Stimulated activated CD4-positive, alpha-beta T cell treated with anti-CD3 and anti-CD28 coated beads, Interleukin-4, amount 100 ng/mL, for 1 hour (primary cell): ENCODE measurements at regions not wholly inside any gene's neighbourhood (a gene's known extent, or its start where the extent isn't known, plus 50 kb on each side); places are given as distances from the start of the nearest gene placed in this dataset.

Experiments used
- DNase-seq: peaks from one replicate; pipeline ENCODE4 v3.0.0-alpha.2; 2020

- DNase-seq, result no peak
These were observed 317.6 kb upstream of the TRPC7 start for GRCh38 chr5:136682986-136683385.

GRCh38 chr5:136679233-136679632, 313.9 kb upstream of the TRPC7 start:
- DNase-seq, result no peak

GRCh38 chr5:136677217-136677616, 311.9 kb upstream of the TRPC7 start:
- DNase-seq, result no peak

GRCh38 chr5:136676685-136677084, 311.3 kb upstream of the TRPC7 start:
- DNase-seq, result no peak

GRCh38 chr5:136675769-136676168, 310.4 kb upstream of the TRPC7 start:
- no peak for DNase-seq

GRCh38 chr5:136674178-136674577, 308.8 kb upstream of the TRPC7 start:
- DNase-seq, result no peak

- DNase-seq, result no peak
These were observed 302.4 kb upstream of the TRPC7 start for GRCh38 chr5:136667789-136668188.

- no peak for DNase-seq
These were observed 301.8 kb upstream of the TRPC7 start for GRCh38 chr5:136666970-136667620.

GRCh38 chr5:136665331-136665730, 300.0 kb upstream of the TRPC7 start:
- no peak for DNase-seq

GRCh38 chr5:136661026-136661425, 295.7 kb upstream of the TRPC7 start:
- no peak for DNase-seq

- no peak for DNase-seq
These were observed 291.5 kb upstream of the TRPC7 start for GRCh38 chr5:136656811-136657210.

- DNase-seq, result no peak
These were observed 290.1 kb upstream of the TRPC7 start for GRCh38 chr5:136655468-136655867.

- no peak for DNase-seq
These were observed 281.6 kb upstream of the TRPC7 start for GRCh38 chr5:136646915-136647314.

GRCh38 chr5:136642976-136643375, 277.6 kb upstream of the TRPC7 start:
- DNase-seq, result no peak

- DNase-seq, result no peak
These were observed 274.3 kb upstream of the TRPC7 start for GRCh38 chr5:136639616-136640015.

- DNase-seq, result no peak
These were observed 272.7 kb upstream of the TRPC7 start for GRCh38 chr5:136638084-136638483.

GRCh38 chr5:136636001-136636400, 270.7 kb upstream of the TRPC7 start:
- DNase-seq, result no peak

- no peak for DNase-seq
These were observed 265.8 kb upstream of the TRPC7 start for GRCh38 chr5:136631186-136631585.

- no peak for DNase-seq
These were observed 263.9 kb upstream of the TRPC7 start for GRCh38 chr5:136629125-136629792.

GRCh38 chr5:136626531-136626930, 261.2 kb upstream of the TRPC7 start:
- DNase-seq, result no peak

- DNase-seq, result no peak
These were observed 257.4 kb upstream of the TRPC7 start for GRCh38 chr5:136622747-136623146.

GRCh38 chr5:136621743-136622142, 256.4 kb upstream of the TRPC7 start:
- DNase-seq, result no peak

- no peak for DNase-seq
These were observed 255.3 kb upstream of the TRPC7 start for GRCh38 chr5:136620621-136621020.

GRCh38 chr5:136620016-136620419, 254.7 kb upstream of the TRPC7 start:
- no peak for DNase-seq

GRCh38 chr5:136619556-136619955, 254.2 kb upstream of the TRPC7 start:
- no peak for DNase-seq
